ENCODE measurements at regions not wholly inside any gene's neighbourhood (a gene's known extent, or its start where the extent isn't known, plus 50 kb on each side); places are given as distances from the start of the nearest gene placed in this dataset.
A peak's percentile ranks its signal among the peaks of the same experiment; 100 is the strongest.

DNA sequence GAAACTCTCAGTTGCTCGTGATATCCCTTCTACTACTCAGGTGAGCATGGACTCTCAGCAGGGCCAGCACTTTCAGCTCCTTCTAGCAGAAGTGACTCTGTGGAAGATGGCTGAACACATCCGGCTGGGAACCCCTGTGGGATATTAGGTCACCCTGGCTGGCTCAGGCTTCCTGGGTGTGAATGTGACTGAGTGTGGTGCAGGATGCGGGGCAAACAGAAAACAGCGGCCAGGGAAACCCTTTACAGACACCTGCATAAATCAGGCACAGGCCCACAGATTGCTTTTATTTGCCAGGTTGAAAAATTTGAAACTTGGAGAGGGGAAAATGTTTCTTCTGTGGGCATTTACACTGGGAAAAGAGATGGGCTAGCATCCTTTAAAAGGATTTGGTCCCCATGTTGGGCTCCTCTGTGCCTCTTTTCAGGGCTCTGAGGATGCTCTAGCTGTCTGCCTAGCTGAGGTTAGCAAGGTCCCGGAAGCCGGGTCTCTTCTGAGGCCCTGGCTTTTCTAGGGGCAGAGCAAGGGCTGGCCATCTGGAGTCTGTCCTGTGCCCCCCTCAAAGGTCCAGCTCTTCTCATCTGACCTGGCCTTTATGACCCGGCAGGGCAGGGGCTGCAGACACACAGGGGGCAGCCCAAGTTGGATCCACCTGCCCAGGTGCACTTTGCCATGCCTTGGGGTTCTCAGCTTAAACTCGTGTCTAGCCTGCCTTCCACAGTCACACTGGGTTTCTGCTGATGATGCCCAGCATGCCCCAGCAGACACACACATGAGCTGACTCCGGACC is 243.0 kb downstream of the SIPA1L2 start:
- Histone ChIP-seq H4K5ac (ENCODE audit: insufficient read length, low read depth, low read length) (no peak overlapping the region), H2BK12ac (ENCODE audit: insufficient read length, low read depth, low read length) (no peak overlapping the region), H3K4me2 (ENCODE audit: insufficient read depth, insufficient read length, low read length) (no peak overlapping the region), H3K79me2 (ENCODE audit: insufficient read depth, low read length) (no peaks in the 10 kb centered on the region), H3K14ac (ENCODE audit: insufficient read depth, low read length) (no peak overlapping the region), H3K79me1 (ENCODE audit: insufficient read depth, low read depth, low read length, poor library complexity, severe bottlenecking) (no peaks in the 10 kb centered on the region), H4K8ac (replicated peaks; ENCODE audit: insufficient read length, low read depth, low read length) (no peak overlapping the region), H2BK120ac (ENCODE audit: low read depth, low read length, poor library complexity, severe bottlenecking) (no peak overlapping the region), H4K91ac (ENCODE audit: insufficient read length, low read depth, low read length) (no peak overlapping the region), H2AK5ac (ENCODE audit: insufficient read length, low read length) (no peak overlapping the region), H3T11ph (ENCODE audit: low read length) (no peak overlapping the region), H3K9ac (ENCODE audit: extremely low read depth, insufficient read length, low read length) (no peak overlapping the region), H3K56ac (ENCODE audit: insufficient read length, low read depth, low read length) (no peak overlapping the region), H3K23ac (ENCODE audit: insufficient read length, low read depth, low read length) (no peak overlapping the region), H3K23me2 (ENCODE audit: insufficient read length, low read depth, low read length, poor library complexity, severe bottlenecking) (no peaks in the 10 kb centered on the region), H2BK15ac (ENCODE audit: low read depth, low read length) (no peak overlapping the region), H3K4ac (ENCODE audit: low read depth, low read length) (no peak overlapping the region), H2AFZ (ENCODE audit: low read length) (no peak overlapping the region), H3K27ac (ENCODE audit: insufficient read length, low read depth, low read length) (no peak overlapping the region), H4K20me1 (ENCODE audit: control insufficient read depth, insufficient read depth, insufficient read length) (no peaks in the 10 kb centered on the region), H3K18ac (ENCODE audit: insufficient read length, low read depth, low read length) (no peak overlapping the region), H2BK20ac (ENCODE audit: low read depth, low read length, poor library complexity, severe bottlenecking) (no peak overlapping the region), H3K27me3 (ENCODE audit: insufficient read depth, low read length) (no peaks in the 10 kb centered on the region), H3K9me3 (ENCODE audit: control insufficient read depth, low read depth, low read length) (no peaks in the 10 kb centered on the region), H2BK5ac (ENCODE audit: insufficient read length, low read length) (no peak overlapping the region), H3K4me1 (ENCODE audit: insufficient read depth, low read length) (no peaks in the 10 kb centered on the region)
- Mint-ChIP-seq H3K36me3 (ENCODE audit: insufficient read depth in 1 of 3, low read depth in 3 of 3) (0 out of 7 replicates have a peak, but pooled peaks cover 0 to 3% (median 0%) of the 10 kb centered on the region in 3 experiments), H3K4me1 (peaks cover 13% of the 10 kb centered on the region in 2 experiments), H3K27ac (no peak overlapping the region), H3K4me3 (no peak overlapping the region), H3K9me3 (no peaks in the 10 kb centered on the region), H3K27me3 (ENCODE audit: low read depth) (peaks cover 39% of the 10 kb centered on the region)
- no peak for TF ChIP-seq CTCF (conservative IDR thresholded peaks at IDR 0.05)
- no CpG with 5 or more reads among the region's 9 CpGs for WGBS (ENCODE audit: extremely low coverage, insufficient read length, low lambda C conversion rate)
- peak; percentile 19 for DNase-seq
